ENCODE measurements at regions not wholly inside any gene's neighbourhood (a gene's known extent, or its start where the extent isn't known, plus 50 kb on each side); places are given as distances from the start of the nearest gene placed in this dataset.

DNA sequence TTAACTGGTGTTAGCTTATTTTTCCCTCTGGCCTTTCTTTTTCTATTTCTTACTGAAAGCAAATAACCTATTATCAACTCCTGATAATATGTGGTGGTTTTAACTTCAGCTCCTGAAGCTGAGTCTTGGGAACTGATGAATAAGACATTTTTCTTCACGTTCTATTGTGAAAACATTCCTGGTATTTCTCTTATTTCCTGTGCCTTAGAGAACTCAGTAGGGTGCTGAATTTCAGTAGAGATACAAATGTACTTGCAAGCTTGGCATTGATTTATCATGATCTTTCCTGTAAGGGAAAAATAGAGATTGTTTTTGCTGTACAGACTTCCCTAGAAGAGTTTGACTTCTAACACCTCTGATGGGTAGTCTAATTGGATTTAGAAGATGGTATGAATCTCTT lies 52.8 kb upstream of the DCC start:
- Histone ChIP-seq H3K36me3 (ENCODE audit: control insufficient read depth, insufficient read depth, low read length) (no peaks in the 10 kb centered on the region), H3K4me3 (replicated peaks; ENCODE audit: low read depth, low read length) (no peak overlapping the region), H3K27me3 (replicated peaks; ENCODE audit: control insufficient read depth, insufficient read depth, low read length) (no peaks in the 10 kb centered on the region)
- DNase-seq (ENCODE audit: extremely low read depth, insufficient read length): no peak
- TF ChIP-seq, protein P1, sequence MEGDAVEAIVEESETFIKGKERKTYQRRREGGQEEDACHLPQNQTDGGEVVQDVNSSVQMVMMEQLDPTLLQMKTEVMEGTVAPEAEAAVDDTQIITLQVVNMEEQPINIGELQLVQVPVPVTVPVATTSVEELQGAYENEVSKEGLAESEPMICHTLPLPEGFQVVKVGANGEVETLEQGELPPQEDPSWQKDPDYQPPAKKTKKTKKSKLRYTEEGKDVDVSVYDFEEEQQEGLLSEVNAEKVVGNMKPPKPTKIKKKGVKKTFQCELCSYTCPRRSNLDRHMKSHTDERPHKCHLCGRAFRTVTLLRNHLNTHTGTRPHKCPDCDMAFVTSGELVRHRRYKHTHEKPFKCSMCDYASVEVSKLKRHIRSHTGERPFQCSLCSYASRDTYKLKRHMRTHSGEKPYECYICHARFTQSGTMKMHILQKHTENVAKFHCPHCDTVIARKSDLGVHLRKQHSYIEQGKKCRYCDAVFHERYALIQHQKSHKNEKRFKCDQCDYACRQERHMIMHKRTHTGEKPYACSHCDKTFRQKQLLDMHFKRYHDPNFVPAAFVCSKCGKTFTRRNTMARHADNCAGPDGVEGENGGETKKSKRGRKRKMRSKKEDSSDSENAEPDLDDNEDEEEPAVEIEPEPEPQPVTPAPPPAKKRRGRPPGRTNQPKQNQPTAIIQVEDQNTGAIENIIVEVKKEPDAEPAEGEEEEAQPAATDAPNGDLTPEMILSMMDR (IDR thresholded peaks at IDR 0.05; ENCODE audit: insufficient read depth, low read length, poor library complexity, severe bottlenecking): no peak

DNA sequence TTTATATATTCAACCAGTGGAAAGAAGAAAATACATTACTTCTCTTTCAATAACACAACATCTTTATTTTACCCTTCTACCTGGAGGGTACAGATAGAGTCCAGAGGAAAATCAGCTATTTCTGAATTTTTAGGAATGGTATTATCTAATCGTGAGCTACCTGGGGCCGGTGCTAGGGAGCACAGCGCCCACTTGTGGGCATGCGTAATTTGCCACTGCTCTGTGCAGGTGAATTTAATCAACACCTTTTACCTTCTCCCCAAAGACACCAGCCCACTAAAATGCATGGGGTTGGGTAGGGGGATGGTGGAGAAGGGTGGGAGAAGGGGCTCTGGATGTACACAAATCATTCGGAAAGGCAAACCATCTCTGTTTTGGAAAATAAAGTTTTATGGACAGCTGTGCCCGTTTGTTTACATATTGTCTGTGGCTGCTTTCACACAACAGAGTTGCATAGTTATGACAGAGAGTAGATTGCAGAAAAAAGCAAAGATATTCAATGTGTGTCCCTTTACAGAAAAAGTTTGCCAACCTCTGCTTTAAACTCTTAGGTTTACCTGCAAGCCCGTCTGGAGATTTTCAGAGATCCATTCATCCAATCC lies 51.5 kb upstream of the DCC start:
- peak; percentile 15 for DNase-seq (ENCODE audit: extremely low read depth, insufficient read length)
- Histone ChIP-seq H3K36me3 (ENCODE audit: control insufficient read depth, insufficient read depth, low read length) (no peaks in the 10 kb centered on the region), H3K27me3 (replicated peaks; ENCODE audit: control insufficient read depth, insufficient read depth, low read length) (no peaks in the 10 kb centered on the region), H3K4me3 (replicated peaks; ENCODE audit: low read depth, low read length) (no peak overlapping the region)
- TF ChIP-seq, protein P1 (IDR thresholded peaks at IDR 0.05; ENCODE audit: insufficient read depth, low read length, poor library complexity, severe bottlenecking): peak; percentile 98

DNA sequence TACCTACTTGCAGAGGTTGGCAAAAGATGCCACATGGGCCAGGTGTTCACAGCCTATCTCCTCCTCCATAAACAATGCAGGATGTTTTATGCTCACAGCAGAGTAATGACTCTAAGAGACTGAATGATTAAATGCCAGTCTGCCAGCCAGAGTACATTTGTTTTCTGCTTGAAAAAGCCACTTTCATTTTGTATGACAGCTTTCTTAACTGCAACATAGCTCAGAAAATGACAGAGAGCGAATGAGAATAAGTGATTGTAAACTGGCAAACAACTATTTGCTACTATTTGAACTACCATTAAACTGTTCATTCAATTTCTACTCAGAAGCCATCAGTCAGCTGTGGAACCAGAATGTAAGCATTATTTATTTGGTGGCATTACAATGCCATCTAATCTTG lies 50.6 kb upstream of the DCC start:
- Histone ChIP-seq H3K36me3 (ENCODE audit: control insufficient read depth, insufficient read depth, low read length) (no peaks in the 10 kb centered on the region), H3K4me3 (replicated peaks; ENCODE audit: low read depth, low read length) (no peak overlapping the region), H3K27me3 (replicated peaks; ENCODE audit: control insufficient read depth, insufficient read depth, low read length) (no peaks in the 10 kb centered on the region)
- TF ChIP-seq, protein P1 (IDR thresholded peaks at IDR 0.05; ENCODE audit: insufficient read depth, low read length, poor library complexity, severe bottlenecking): no peak
- DNase-seq (ENCODE audit: extremely low read depth, insufficient read length): no peak

Measured in GM06990 (cell line).